ENCODE measurements at regions not wholly inside any gene's neighbourhood (a gene's known extent, or its start where the extent isn't known, plus 50 kb on each side); places are given as distances from the start of the nearest gene placed in this dataset.

GRCh38 chr17:74004056-74004455, 199.4 kb upstream of the RPL38 start:
- H3K27me3 ChIP-seq = peaks cover 50% of the 10 kb centered on the region
- 64 to 96% methylated on average over 3 to 7 of the region's 7 CpGs for WGBS, 2 donors (ENCODE audit: low coverage in 1 of 2)
- intact Hi-C loops (cut with DNase I; ENCODE audit: low total_unique reads) = no loop called here

GRCh38 chr17:74005790-74006189, 197.7 kb upstream of the RPL38 start:
- no peaks in the 10 kb centered on the region for H3K9me3 ChIP-seq
- DNase-seq = no peak
- 20 to 66% methylated on average over 1 to 9 of the region's 9 CpGs for WGBS, 2 donors (ENCODE audit: low coverage in 1 of 2)
- in situ Hi-C loops (cut with MboI; ENCODE audit: low pct_ligation_motif_present in 1 of 4, low pct_unique_long_range_greater_than_20kb in 1 of 4, low sequenced_read_pairs in 3 of 4) (no loop called here), intact Hi-C loops (cut with DNase I; ENCODE audit: low total_unique reads) (no loop called here)
- no peak overlapping the region for H3K27ac ChIP-seq
- TF ChIP-seq POLR2A (IDR thresholded peaks at IDR 0.05) (no peak), POLR2AphosphoS5 (IDR thresholded peaks at IDR 0.05) (no peak), EP300 (IDR thresholded peaks at IDR 0.05; ENCODE audit: low read depth) (no peak)
- TF ChIP-seq, protein P1, sequence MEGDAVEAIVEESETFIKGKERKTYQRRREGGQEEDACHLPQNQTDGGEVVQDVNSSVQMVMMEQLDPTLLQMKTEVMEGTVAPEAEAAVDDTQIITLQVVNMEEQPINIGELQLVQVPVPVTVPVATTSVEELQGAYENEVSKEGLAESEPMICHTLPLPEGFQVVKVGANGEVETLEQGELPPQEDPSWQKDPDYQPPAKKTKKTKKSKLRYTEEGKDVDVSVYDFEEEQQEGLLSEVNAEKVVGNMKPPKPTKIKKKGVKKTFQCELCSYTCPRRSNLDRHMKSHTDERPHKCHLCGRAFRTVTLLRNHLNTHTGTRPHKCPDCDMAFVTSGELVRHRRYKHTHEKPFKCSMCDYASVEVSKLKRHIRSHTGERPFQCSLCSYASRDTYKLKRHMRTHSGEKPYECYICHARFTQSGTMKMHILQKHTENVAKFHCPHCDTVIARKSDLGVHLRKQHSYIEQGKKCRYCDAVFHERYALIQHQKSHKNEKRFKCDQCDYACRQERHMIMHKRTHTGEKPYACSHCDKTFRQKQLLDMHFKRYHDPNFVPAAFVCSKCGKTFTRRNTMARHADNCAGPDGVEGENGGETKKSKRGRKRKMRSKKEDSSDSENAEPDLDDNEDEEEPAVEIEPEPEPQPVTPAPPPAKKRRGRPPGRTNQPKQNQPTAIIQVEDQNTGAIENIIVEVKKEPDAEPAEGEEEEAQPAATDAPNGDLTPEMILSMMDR (IDR thresholded peaks at IDR 0.05) = no peak
- no peaks in the 10 kb centered on the region for H3K4me1 ChIP-seq
- peaks cover 49% of the 10 kb centered on the region for H3K27me3 ChIP-seq
- H3K4me3 ChIP-seq = no peak overlapping the region
- no peaks in the 10 kb centered on the region for H3K36me3 ChIP-seq

More at GRCh38 chr17:74004056-74004455, 199.4 kb upstream of the RPL38 start:
- Histone ChIP-seq H3K36me3 (no peaks in the 10 kb centered on the region), H3K4me1 (peaks cover 0 to 3% (median under 1%) of the 10 kb centered on the region in 4 donors), H3K4me3 (no peak overlapping the region), H3K9me3 (no peaks in the 10 kb centered on the region), H3K27ac (no peak overlapping the region)
- in situ Hi-C loops (cut with MboI; ENCODE audit: low pct_ligation_motif_present in 1 of 4, low pct_unique_long_range_greater_than_20kb in 1 of 4, low sequenced_read_pairs in 3 of 4) = no loop called here
- DNase-seq = no peak
- TF ChIP-seq POLR2AphosphoS5 (IDR thresholded peaks at IDR 0.05) (no peak), EP300 (IDR thresholded peaks at IDR 0.05; ENCODE audit: low read depth) (no peak), POLR2A (IDR thresholded peaks at IDR 0.05) (no peak)
- TF ChIP-seq, protein P1 (IDR thresholded peaks at IDR 0.05) = no peak

GRCh38 chr17:74006371-74006770, 197.1 kb upstream of the RPL38 start:
- Histone ChIP-seq H3K27ac (no peak overlapping the region), H3K4me3 (no peak overlapping the region), H3K27me3 (peaks cover 46% of the 10 kb centered on the region), H3K4me1 (no peaks in the 10 kb centered on the region), H3K9me3 (no peaks in the 10 kb centered on the region), H3K36me3 (no peaks in the 10 kb centered on the region)
- 91% methylated on average over 8 of the region's 8 CpGs; no CpG with 5 or more reads in 1 of the 2 donors for WGBS, 2 donors (ENCODE audit: low coverage in 1 of 2)
- DNase-seq = no peak
- intact Hi-C loops (cut with DNase I; ENCODE audit: low total_unique reads) = no loop called here
- in situ Hi-C loops (cut with MboI; ENCODE audit: low pct_ligation_motif_present in 1 of 4, low pct_unique_long_range_greater_than_20kb in 1 of 4, low sequenced_read_pairs in 3 of 4) = no loop called here
- TF ChIP-seq, protein P1 (IDR thresholded peaks at IDR 0.05) = no peak

- H3K27ac ChIP-seq = no peak overlapping the region
- 30% methylated on average over 10 of the region's 10 CpGs; no CpG with 5 or more reads in 1 of the 2 donors for WGBS, 2 donors (ENCODE audit: low coverage in 1 of 2)
- H3K9me3 ChIP-seq = no peaks in the 10 kb centered on the region
- intact Hi-C loops (cut with DNase I; ENCODE audit: low total_unique reads) = no loop called here
- H3K4me1 ChIP-seq = no peaks in the 10 kb centered on the region
- peaks cover 44% of the 10 kb centered on the region for H3K27me3 ChIP-seq
- H3K36me3 ChIP-seq = no peaks in the 10 kb centered on the region
- no peak overlapping the region for H3K4me3 ChIP-seq
- TF ChIP-seq, protein P1 (IDR thresholded peaks at IDR 0.05) = peak in 1 of 5 experiments; percentile 10
- TF ChIP-seq EP300 (IDR thresholded peaks at IDR 0.05; ENCODE audit: low read depth) = no peak
- peak; percentile 11 for DNase-seq
- in situ Hi-C loops (cut with MboI; ENCODE audit: low pct_ligation_motif_present in 1 of 4, low pct_unique_long_range_greater_than_20kb in 1 of 4, low sequenced_read_pairs in 3 of 4) = no loop called here
Observed at GRCh38 chr17:74008196-74008595, 195.3 kb upstream of the RPL38 start.

Data from transverse colon (tissue), 4 donors.